ENCODE measurements at regions not wholly inside any gene's neighbourhood (a gene's known extent, or its start where the extent isn't known, plus 50 kb on each side); places are given as distances from the start of the nearest gene placed in this dataset.
"Not testable (repeated sequence)": the region's sequence is repeated elsewhere in the genome, so short reads cannot be mapped to it uniquely, and the experiment has no call there.

GRCh38 chr1:173260329-173260728 lies 53.2 kb upstream of the TNFSF4 start:
- FAIRE-seq; H3K14ac ChIP-seq (ENCODE audit: insufficient read length); H3K23ac ChIP-seq (ENCODE audit: insufficient read length); H2BK20ac ChIP-seq (ENCODE audit: low read length); H2BK12ac ChIP-seq (ENCODE audit: low read depth, low read length); H2BK15ac ChIP-seq (ENCODE audit: low read length); H3K4me2 ChIP-seq (ENCODE audit: insufficient read depth in 1 of 2, low read depth in 2 of 2, low read length in 2 of 2); H3K23me2 ChIP-seq (ENCODE audit: low read depth, low read length); H3K9me3 ChIP-seq (ENCODE audit: insufficient read depth in 2 of 2, low read depth in 1 of 2, low read length in 1 of 2); H4K91ac ChIP-seq (replicated peaks; ENCODE audit: insufficient read length, low read length); H4K5ac ChIP-seq (ENCODE audit: insufficient read length, low read depth, low read length); H2BK120ac ChIP-seq (replicated peaks; ENCODE audit: low read depth, low read length); H2AFZ ChIP-seq (ENCODE audit: low read length); H2AK5ac ChIP-seq (ENCODE audit: low read depth, low read length); H3K27me3 ChIP-seq (replicated peaks in 1 of 4; ENCODE audit: control insufficient read depth in 3 of 4, extremely low read depth in 1 of 4, insufficient read depth in 3 of 4, low read length in 3 of 4); H3K79me2 ChIP-seq (ENCODE audit: control insufficient read depth in 1 of 2, insufficient read depth in 2 of 2, low read length in 2 of 2); H3K4ac ChIP-seq (replicated peaks; ENCODE audit: insufficient read length, low read depth, low read length); H3K27ac ChIP-seq (ENCODE audit: low read depth, low read length); H3K56ac ChIP-seq (replicated peaks; ENCODE audit: insufficient read length, low read depth, low read length); H3K36me3 ChIP-seq (ENCODE audit: control insufficient read depth in 2 of 4, insufficient read depth in 4 of 4, low read length in 3 of 4); H3K9ac ChIP-seq (replicated peaks in 1 of 4; ENCODE audit: extremely low read depth in 1 of 4, low read depth in 3 of 4, low read length in 3 of 4); H3K18ac ChIP-seq (ENCODE audit: extremely low read depth, low read length); H3K4me3 ChIP-seq (ENCODE audit: extremely low read depth in 1 of 4, insufficient read depth in 2 of 4, low read depth in 3 of 4, low read length in 4 of 4); POLR2A ChIA-PET (ENCODE audit: partially characterized antibody); H4K8ac ChIP-seq (ENCODE audit: extremely low read depth, insufficient read depth, low read length); H2BK5ac ChIP-seq (ENCODE audit: low read depth, low read length); CTCF ChIA-PET (ENCODE audit: partially characterized antibody); H4K20me1 ChIP-seq (replicated peaks in 1 of 2; ENCODE audit: control insufficient read depth in 1 of 2, insufficient read depth in 2 of 2, low read length in 2 of 2); H3K4me1 ChIP-seq (replicated peaks in 1 of 4; ENCODE audit: control insufficient read depth in 3 of 4, insufficient read depth in 4 of 4, low read length in 3 of 4); DNase-seq (ENCODE audit: low read depth in 1 of 2, low spot score in 2 of 2); H3K79me1 ChIP-seq (ENCODE audit: low read depth, low read length): not testable (repeated sequence)
- WGBS, 2 experiments (ENCODE audit: extremely low coverage in 1 of 2, insufficient coverage in 1 of 2, insufficient read length in 1 of 2, insufficient replicate concordance in 2 of 2, low coverage in 1 of 2, low lambda C conversion rate in 2 of 2, missing lambda C conversion rate in 1 of 2) = 90% methylated on average over 1 of the region's 1 CpG; no CpG with 5 or more reads in 1 of the 2 experiments

Measured in H1 (cell line).